Lower leg skin (tissue), 3 donors: ENCODE measurements at regions not wholly inside any gene's neighbourhood (a gene's known extent, or its start where the extent isn't known, plus 50 kb on each side); places are given as distances from the start of the nearest gene placed in this dataset.

ENCODE experiments used
- CTCF ChIP-seq, 3 donors: fragments of 450-650 bp; IDR thresholded peaks; one replicate each; pipeline ENCODE4 v1.5.1; 2016; ENCODE audit warnings: antibody characterized with exemption in 3 of 3, mild to moderate bottlenecking in 3 of 3, moderate library complexity in 2 of 3
- POLR2A ChIP-seq, 2 donors: fragments of 450-650 bp; IDR thresholded peaks; one replicate each; pipeline ENCODE4 v1.6.1; 2016 to 2017; ENCODE audit warnings: antibody characterized with exemption in 2 of 2, mild to moderate bottlenecking in 1 of 2, moderate library complexity in 1 of 2

- TF ChIP-seq CTCF (IDR thresholded peaks at IDR 0.05) (no peak), POLR2A (IDR thresholded peaks at IDR 0.05) (no peak)
These were observed 526.0 kb downstream of the TLL1 start for GRCh38 chr4:166399021-166399420.
